ENCODE measurements at regions not wholly inside any gene's neighbourhood (a gene's known extent, or its start where the extent isn't known, plus 50 kb on each side); places are given as distances from the start of the nearest gene placed in this dataset.
"Not testable (repeated sequence)": the region's sequence is repeated elsewhere in the genome, so short reads cannot be mapped to it uniquely, and the experiment has no call there.

- no peaks in the 10 kb centered on the region for H3K36me3 ChIP-seq
- H3K27ac ChIP-seq, result no peak overlapping the region
- no peak overlapping the region for H3K4me3 ChIP-seq
- no peak overlapping the region for H3K9ac ChIP-seq
- H3K4me2 ChIP-seq, result no peak overlapping the region
- no peaks in the 10 kb centered on the region for H3K27me3 ChIP-seq
- no peaks in the 10 kb centered on the region for H3K4me1 ChIP-seq
- H3K9me3 ChIP-seq, result no peaks in the 10 kb centered on the region
- no peak for TF ChIP-seq Cebpa-rat (IDR thresholded peaks at IDR 0.05)
- no peaks in the 10 kb centered on the region for H4K20me1 ChIP-seq
These were observed 91.9 kb downstream of the FCRL5 start for GRCh38 chr1:157460381-157460780.

GRCh38 chr1:157457279-157457678 is 95.0 kb downstream of the FCRL5 start:
- H3K9me3 ChIP-seq, result no peaks in the 10 kb centered on the region
- no peaks in the 10 kb centered on the region for H3K27me3 ChIP-seq
- no peaks in the 10 kb centered on the region for H4K20me1 ChIP-seq
- H3K27ac ChIP-seq, result no peak overlapping the region
- TF ChIP-seq Cebpa-rat (IDR thresholded peaks at IDR 0.05), result no peak
- no peaks in the 10 kb centered on the region for H3K36me3 ChIP-seq
- H3K9ac ChIP-seq, result no peak overlapping the region
- H3K4me3 ChIP-seq, result no peak overlapping the region
- no peak overlapping the region for H3K4me2 ChIP-seq
- no peaks in the 10 kb centered on the region for H3K4me1 ChIP-seq

GRCh38 chr1:157455318-157455717 is 97.0 kb downstream of the FCRL5 start:
- TF ChIP-seq Cebpa-rat (IDR thresholded peaks at IDR 0.05), result no peak
- H3K27ac ChIP-seq, result no peak overlapping the region
- no peaks in the 10 kb centered on the region for H4K20me1 ChIP-seq
- H3K36me3 ChIP-seq, result no peaks in the 10 kb centered on the region
- H3K4me2 ChIP-seq, result no peak overlapping the region
- H3K4me3 ChIP-seq, result no peak overlapping the region
- no peaks in the 10 kb centered on the region for H3K4me1 ChIP-seq
- H3K9me3 ChIP-seq, result no peaks in the 10 kb centered on the region
- no peaks in the 10 kb centered on the region for H3K27me3 ChIP-seq
- H3K9ac ChIP-seq, result no peak overlapping the region

GRCh38 chr1:157450106-157450505 is 102.2 kb downstream of the FCRL5 start:
- TF ChIP-seq Cebpa-rat (IDR thresholded peaks at IDR 0.05), result no peak
- no peak overlapping the region for H3K9ac ChIP-seq

GRCh38 chr1:157448636-157449035 is 103.7 kb downstream of the FCRL5 start:
- no peak overlapping the region for H3K9ac ChIP-seq
- H3K4me2 ChIP-seq, result no peak overlapping the region
- H3K27ac ChIP-seq, result no peak overlapping the region
- H4K20me1 ChIP-seq, result no peaks in the 10 kb centered on the region
- H3K4me3 ChIP-seq, result no peak overlapping the region
- TF ChIP-seq Cebpa-rat (IDR thresholded peaks at IDR 0.05), result no peak
- peaks cover 6% of the 10 kb centered on the region; the same call in 1 of the 2 replicates for H3K9me3 ChIP-seq
- no peaks in the 10 kb centered on the region for H3K27me3 ChIP-seq
- no peaks in the 10 kb centered on the region for H3K4me1 ChIP-seq
- no peaks in the 10 kb centered on the region for H3K36me3 ChIP-seq

More at GRCh38 chr1:157450106-157450505, 102.2 kb downstream of the FCRL5 start:
- Histone ChIP-seq H3K4me1 (no peaks in the 10 kb centered on the region), H3K27ac (no peak overlapping the region), H4K20me1 (no peaks in the 10 kb centered on the region), H3K9me3 (peaks cover 6% of the 10 kb centered on the region; the same call in 1 of the 2 replicates), H3K4me2 (no peak overlapping the region), H3K27me3 (no peaks in the 10 kb centered on the region), H3K36me3 (no peaks in the 10 kb centered on the region), H3K4me3 (no peak overlapping the region)

- not testable (repeated sequence) for H3K4me3 ChIP-seq, H3K9ac ChIP-seq, H3K27me3 ChIP-seq, H3K4me1 ChIP-seq, H3K4me2 ChIP-seq, H3K27ac ChIP-seq, H3K9me3 ChIP-seq, H4K20me1 ChIP-seq, H3K36me3 ChIP-seq
These were observed 106.0 kb downstream of the FCRL5 start for GRCh38 chr1:157446356-157446755.

GRCh38 chr1:157445616-157446140 is 106.6 kb downstream of the FCRL5 start:
- not testable (repeated sequence) for H3K36me3 ChIP-seq, H3K4me3 ChIP-seq, H3K4me2 ChIP-seq, H3K27ac ChIP-seq, H3K27me3 ChIP-seq, H4K20me1 ChIP-seq, H3K9ac ChIP-seq, H3K4me1 ChIP-seq, H3K9me3 ChIP-seq

- Histone ChIP-seq H3K27ac (no peak overlapping the region), H3K9me3 (peaks cover 6% of the 10 kb centered on the region; the same call in 1 of the 2 replicates), H3K4me1 (no peaks in the 10 kb centered on the region), H3K4me2 (no peak overlapping the region), H3K4me3 (no peak overlapping the region), H4K20me1 (no peaks in the 10 kb centered on the region), H3K36me3 (no peaks in the 10 kb centered on the region), H3K27me3 (no peaks in the 10 kb centered on the region), H3K9ac (no peak overlapping the region)
- no peak for TF ChIP-seq Cebpa-rat (IDR thresholded peaks at IDR 0.05)
These were observed 110.2 kb downstream of the FCRL5 start for GRCh38 chr1:157442065-157442464.

GRCh38 chr1:157439302-157439954 is 112.9 kb downstream of the FCRL5 start:
- H3K9ac ChIP-seq, result no peak overlapping the region
- no peak for TF ChIP-seq Cebpa-rat (IDR thresholded peaks at IDR 0.05)
- H3K27ac ChIP-seq, result no peak overlapping the region
- H3K4me1 ChIP-seq, result no peaks in the 10 kb centered on the region
- no peaks in the 10 kb centered on the region for H4K20me1 ChIP-seq
- H3K9me3 ChIP-seq, result no peaks in the 10 kb centered on the region
- no peak overlapping the region for H3K4me3 ChIP-seq
- no peaks in the 10 kb centered on the region for H3K36me3 ChIP-seq
- H3K27me3 ChIP-seq, result no peaks in the 10 kb centered on the region
- H3K4me2 ChIP-seq, result no peak overlapping the region

- Histone ChIP-seq H3K27me3 (no peaks in the 10 kb centered on the region), H3K4me1 (no peaks in the 10 kb centered on the region), H3K4me2 (no peak overlapping the region), H3K27ac (no peak overlapping the region), H3K36me3 (no peaks in the 10 kb centered on the region), H3K4me3 (no peak overlapping the region), H4K20me1 (no peaks in the 10 kb centered on the region), H3K9me3 (no peaks in the 10 kb centered on the region), H3K9ac (no peak overlapping the region)
- TF ChIP-seq Cebpa-rat (IDR thresholded peaks at IDR 0.05), result no peak
These were observed 113.7 kb downstream of the FCRL5 start for GRCh38 chr1:157438613-157439012.

GRCh38 chr1:157438146-157438545 is 114.2 kb downstream of the FCRL5 start:
- H3K9me3 ChIP-seq, result no peaks in the 10 kb centered on the region
- no peak overlapping the region for H3K9ac ChIP-seq
- no peaks in the 10 kb centered on the region for H3K36me3 ChIP-seq
- no peak overlapping the region for H3K27ac ChIP-seq
- H3K4me3 ChIP-seq, result no peak overlapping the region
- no peak for TF ChIP-seq Cebpa-rat (IDR thresholded peaks at IDR 0.05)
- H3K4me2 ChIP-seq, result no peak overlapping the region
- no peaks in the 10 kb centered on the region for H4K20me1 ChIP-seq
- no peaks in the 10 kb centered on the region for H3K4me1 ChIP-seq
- no peaks in the 10 kb centered on the region for H3K27me3 ChIP-seq

Measured in BLaER1 (cell line).